ENCODE measurements at regions not wholly inside any gene's neighbourhood (a gene's known extent, or its start where the extent isn't known, plus 50 kb on each side); places are given as distances from the start of the nearest gene placed in this dataset.

- TF ChIP-seq, protein P1, sequence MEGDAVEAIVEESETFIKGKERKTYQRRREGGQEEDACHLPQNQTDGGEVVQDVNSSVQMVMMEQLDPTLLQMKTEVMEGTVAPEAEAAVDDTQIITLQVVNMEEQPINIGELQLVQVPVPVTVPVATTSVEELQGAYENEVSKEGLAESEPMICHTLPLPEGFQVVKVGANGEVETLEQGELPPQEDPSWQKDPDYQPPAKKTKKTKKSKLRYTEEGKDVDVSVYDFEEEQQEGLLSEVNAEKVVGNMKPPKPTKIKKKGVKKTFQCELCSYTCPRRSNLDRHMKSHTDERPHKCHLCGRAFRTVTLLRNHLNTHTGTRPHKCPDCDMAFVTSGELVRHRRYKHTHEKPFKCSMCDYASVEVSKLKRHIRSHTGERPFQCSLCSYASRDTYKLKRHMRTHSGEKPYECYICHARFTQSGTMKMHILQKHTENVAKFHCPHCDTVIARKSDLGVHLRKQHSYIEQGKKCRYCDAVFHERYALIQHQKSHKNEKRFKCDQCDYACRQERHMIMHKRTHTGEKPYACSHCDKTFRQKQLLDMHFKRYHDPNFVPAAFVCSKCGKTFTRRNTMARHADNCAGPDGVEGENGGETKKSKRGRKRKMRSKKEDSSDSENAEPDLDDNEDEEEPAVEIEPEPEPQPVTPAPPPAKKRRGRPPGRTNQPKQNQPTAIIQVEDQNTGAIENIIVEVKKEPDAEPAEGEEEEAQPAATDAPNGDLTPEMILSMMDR (IDR thresholded peaks at IDR 0.05), result no peak
- TF ChIP-seq EP300 (IDR thresholded peaks at IDR 0.05), result no peak
Observed at GRCh38 chr11:70737816-70738630, 339.7 kb downstream of the CTTN start.
